ENCODE measurements at regions not wholly inside any gene's neighbourhood (a gene's known extent, or its start where the extent isn't known, plus 50 kb on each side); places are given as distances from the start of the nearest gene placed in this dataset.
"Not testable (repeated sequence)": the region's sequence is repeated elsewhere in the genome, so short reads cannot be mapped to it uniquely, and the experiment has no call there.

DNA sequence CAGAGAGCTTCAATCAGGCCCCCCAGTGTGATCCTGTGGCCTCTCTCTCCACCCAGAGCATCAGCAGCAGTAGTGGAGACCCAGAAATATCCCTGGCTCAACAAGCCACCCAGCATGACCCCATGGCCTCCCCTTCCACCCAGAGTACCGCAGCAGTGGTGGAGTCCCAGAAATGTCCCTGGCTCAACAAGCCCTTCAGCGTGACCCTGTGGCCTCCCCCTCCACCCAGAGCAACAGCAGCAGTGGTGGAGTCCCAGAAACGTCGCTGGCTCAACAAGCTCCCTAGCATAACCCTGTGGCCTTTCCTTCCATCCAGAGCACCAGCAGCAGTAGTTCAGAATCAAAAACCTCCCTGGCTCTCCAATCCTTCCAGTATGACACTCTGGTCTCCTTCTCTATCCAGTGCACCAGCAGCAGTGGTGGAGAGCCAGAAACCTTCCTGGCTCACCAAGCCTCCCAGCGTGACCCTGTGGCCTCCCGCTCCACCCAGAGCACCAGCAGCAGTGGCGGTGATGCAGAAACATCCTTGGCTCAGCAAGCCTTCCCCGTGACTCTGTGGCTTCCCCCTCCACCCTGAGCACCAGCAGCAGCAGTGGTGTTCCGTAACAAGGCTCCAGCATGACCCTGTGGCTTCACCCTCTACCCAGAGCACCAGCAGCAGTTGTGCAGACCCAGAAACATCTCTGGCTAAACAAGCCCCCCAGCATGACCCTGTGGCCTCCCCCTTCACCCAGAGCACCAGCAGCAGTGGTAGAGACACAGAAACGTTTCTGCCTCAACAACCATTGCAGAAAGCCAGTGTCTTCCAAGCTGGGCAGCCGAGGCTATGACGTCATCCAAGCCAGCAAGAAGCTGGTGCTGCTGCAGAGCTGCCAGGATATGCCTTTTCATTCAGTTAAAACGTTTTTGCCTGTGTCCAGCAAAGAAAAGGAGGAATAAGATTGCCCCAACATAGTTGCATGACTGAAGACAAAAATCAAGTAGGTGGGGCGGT is 61.3 kb upstream of the TAMM41 start:
- Histone ChIP-seq H3K4me2 (peak overlapping the region; percentile 58), H4K20me1 (no peaks in the 10 kb centered on the region), H3K9ac (no peak overlapping the region), H3K27ac (no peak overlapping the region), H3K4me3 (no peak overlapping the region), H3K4me1 (peaks cover 24% of the 10 kb centered on the region), H3K36me3 (no peaks in the 10 kb centered on the region), H3K27me3 (no peaks in the 10 kb centered on the region), H3K9me3 (no peaks in the 10 kb centered on the region)
- no peak for TF ChIP-seq Cebpa-rat (IDR thresholded peaks at IDR 0.05)

DNA sequence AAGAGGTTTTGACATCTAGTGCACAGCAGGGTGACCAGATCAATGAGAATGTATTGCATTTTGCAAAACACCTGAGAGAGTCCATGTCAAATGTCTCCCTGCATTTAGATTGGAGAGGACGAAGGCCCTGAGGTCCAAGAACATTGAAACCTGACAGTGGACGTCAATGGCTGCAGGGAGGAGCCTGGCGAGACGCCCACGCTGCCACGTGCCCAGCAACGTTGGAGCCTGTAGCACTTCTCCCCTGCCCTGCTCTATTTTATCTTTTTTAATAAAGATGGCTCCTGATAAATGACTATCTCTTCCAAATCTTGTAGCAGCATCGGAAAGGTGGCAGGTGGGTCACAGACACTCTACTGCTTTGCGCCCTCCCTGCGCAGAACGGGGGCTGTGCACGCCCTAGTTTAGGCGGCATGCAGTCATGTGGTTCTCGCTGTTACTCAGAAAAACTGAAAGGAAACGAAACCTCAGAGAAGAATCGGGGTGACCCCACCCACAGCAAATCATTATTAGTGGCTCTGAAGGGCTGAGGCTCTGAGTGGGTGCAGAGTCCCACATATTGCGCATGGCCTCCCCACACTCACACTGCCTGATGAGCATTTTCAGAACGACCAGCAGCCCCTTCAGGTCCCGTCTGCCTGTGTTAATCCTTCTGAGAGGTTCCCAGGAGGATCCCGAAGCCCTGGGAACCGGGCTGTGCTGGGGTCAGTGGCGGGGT is 62.5 kb upstream of the TAMM41 start:
- Histone ChIP-seq H3K4me2 (no peak overlapping the region), H4K20me1 (no peaks in the 10 kb centered on the region), H3K27ac (no peak overlapping the region), H3K36me3 (no peaks in the 10 kb centered on the region), H3K4me3 (no peak overlapping the region), H3K9ac (no peak overlapping the region), H3K4me1 (peaks cover 12% of the 10 kb centered on the region), H3K27me3 (no peaks in the 10 kb centered on the region), H3K9me3 (no peaks in the 10 kb centered on the region)
- TF ChIP-seq Cebpa-rat (IDR thresholded peaks at IDR 0.05) = no peak

DNA sequence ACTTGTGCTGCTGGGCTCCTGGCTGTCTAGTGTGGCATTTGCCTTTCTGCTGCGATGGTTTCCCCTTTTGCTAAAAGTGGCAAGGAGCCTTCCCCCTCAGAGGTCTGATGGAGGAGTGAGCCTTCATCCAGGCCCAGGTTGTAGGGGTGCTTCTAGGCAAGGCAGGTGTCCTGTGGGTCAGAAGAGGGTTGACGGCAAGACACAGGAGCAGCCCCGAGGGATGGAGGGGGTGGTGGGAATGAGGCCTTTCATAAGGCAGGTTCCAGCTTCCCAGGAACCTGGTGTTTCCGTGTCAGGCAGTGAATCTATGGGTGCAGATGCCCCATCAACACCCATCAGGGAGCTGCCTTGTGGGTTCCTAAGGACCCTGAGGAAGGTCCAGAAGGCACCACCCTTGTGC is 63.0 kb upstream of the TAMM41 start:
- H3K9me3 ChIP-seq = no peaks in the 10 kb centered on the region
- TF ChIP-seq Cebpa-rat (IDR thresholded peaks at IDR 0.05) = no peak
- no peak overlapping the region for H3K4me3 ChIP-seq

DNA sequence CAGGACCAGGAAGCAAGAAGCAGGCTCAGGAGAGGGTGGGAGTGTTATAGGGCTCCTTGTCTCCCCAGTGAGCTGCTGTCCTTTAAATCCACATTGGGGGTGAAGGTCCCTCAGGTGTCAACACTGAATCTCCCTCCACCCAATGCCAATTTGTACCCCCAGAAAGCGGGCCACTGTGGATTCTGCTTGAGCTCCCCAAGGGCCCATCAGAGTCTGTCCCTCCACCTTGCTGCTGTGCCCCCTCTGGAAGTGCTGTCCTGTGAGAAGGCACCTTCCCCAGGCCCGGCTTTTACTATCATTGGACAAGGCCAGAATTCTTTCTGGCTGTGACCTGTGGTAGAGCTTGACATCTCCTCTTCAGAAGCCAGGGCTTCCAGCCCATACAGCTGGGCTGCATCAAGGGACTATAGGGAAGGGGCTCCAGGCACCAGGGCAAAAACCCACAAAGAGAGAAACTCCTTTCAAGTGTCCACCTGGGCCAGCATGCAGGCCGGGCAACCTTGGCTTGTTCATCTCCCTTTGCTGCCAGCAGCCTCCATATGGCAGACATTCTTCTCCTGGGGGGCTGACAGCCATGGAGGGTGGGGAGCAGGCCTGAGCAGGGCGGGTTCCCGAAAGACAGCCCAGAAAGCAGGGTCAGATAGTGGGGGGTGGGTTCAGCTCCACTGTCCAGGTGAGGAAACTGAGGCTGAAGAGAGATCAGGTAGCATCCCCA is 63.7 kb upstream of the TAMM41 start:
- not testable (repeated sequence) for H3K9me3 ChIP-seq, H3K4me3 ChIP-seq, H3K27ac ChIP-seq, H4K20me1 ChIP-seq, H3K9ac ChIP-seq, H3K27me3 ChIP-seq, H3K4me2 ChIP-seq, H3K36me3 ChIP-seq
- H3K4me1 ChIP-seq = peaks cover 11% of the 10 kb centered on the region

More for the DNA sequence above, 63.0 kb upstream of the TAMM41 start:
- Histone ChIP-seq H3K36me3 (no peaks in the 10 kb centered on the region), H3K27me3 (no peaks in the 10 kb centered on the region), H4K20me1 (no peaks in the 10 kb centered on the region), H3K27ac (no peak overlapping the region), H3K4me2 (no peak overlapping the region), H3K4me1 (peaks cover 11% of the 10 kb centered on the region), H3K9ac (no peak overlapping the region)

DNA sequence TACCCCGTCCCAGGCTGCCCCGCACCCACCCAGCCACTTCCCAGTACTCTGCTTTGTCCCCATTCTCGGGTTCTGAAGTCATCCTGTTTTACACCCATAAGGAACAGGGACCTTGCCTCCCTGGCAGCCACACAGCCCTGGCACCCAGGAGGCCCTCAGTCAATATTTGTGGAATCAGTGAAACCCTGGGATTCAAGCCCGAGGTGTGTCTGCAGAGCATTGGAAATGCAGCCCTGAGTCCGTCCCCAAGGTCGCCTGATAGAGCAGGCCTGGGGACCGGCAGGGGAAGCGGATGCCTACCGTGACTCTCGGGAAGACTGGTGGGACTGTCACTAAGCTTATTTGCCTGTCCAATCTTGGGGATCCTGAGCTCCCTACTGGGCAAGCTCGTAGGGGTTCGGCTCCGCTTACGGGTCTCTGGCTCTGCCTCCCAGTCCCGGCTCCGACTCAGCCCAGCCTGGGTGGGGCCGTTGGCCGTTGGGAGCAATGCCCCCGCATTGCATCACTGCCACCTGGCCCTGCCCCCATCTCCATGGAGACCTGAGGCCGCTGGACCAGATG is 64.4 kb upstream of the TAMM41 start:
- Histone ChIP-seq H3K9me3 (no peaks in the 10 kb centered on the region), H3K4me1 (peaks cover 11% of the 10 kb centered on the region), H3K27me3 (no peaks in the 10 kb centered on the region), H3K4me2 (no peak overlapping the region), H4K20me1 (no peaks in the 10 kb centered on the region), H3K4me3 (no peak overlapping the region), H3K36me3 (no peaks in the 10 kb centered on the region), H3K27ac (no peak overlapping the region), H3K9ac (no peak overlapping the region)
- no peak for TF ChIP-seq Cebpa-rat (IDR thresholded peaks at IDR 0.05)

DNA sequence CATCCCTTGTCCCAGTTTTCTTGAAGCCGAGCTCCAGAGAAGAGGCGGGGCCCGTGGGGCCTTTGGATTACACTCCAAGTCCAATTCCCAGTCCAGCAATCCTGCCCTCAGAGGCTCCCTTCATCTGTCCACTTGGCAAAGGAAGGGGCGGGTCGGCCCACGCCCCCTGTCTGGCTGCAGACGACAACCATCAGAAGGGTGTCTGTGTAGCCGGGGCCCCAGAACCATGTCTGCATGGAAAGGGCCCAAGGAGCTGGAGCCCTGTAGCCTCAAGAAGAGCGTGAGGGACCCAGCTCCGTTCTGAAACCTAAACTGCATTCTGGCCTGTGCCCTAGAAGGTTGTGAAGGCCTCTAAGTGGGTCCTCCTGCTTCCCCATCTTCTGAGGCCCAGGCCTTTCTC is 65.2 kb upstream of the TAMM41 start:
- H3K9ac ChIP-seq, H3K4me2 ChIP-seq, H3K27ac ChIP-seq, H3K36me3 ChIP-seq, H3K9me3 ChIP-seq, H3K4me3 ChIP-seq, H4K20me1 ChIP-seq, H3K27me3 ChIP-seq: not testable (repeated sequence)
- H3K4me1 ChIP-seq = peaks cover 11% of the 10 kb centered on the region

DNA sequence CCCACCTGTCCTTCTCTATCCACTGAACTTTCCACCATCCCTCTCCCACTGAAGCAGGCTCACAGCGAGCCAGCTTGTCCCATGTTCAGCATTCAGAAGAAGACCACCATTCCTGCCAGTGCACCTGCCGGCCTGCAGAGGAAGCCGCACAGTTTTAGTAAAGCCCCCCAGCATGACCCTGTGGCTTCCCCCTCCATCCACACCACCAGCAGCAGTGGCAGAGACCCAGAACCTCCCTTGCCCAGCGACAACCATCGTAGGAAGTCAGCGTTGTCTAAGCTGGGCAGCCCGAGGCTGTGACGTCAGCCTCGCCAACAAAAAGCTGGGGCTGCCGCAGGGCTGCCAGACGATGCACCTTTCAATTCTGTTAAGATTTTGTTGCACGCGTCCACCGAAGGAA is 66.6 kb upstream of the TAMM41 start:
- Histone ChIP-seq H3K4me1 (peaks cover 2% of the 10 kb centered on the region), H3K36me3 (no peaks in the 10 kb centered on the region), H3K4me2 (no peak overlapping the region), H3K9me3 (peaks cover 7% of the 10 kb centered on the region; the same call in 1 of the 2 replicates), H3K9ac (no peak overlapping the region), H4K20me1 (no peaks in the 10 kb centered on the region), H3K27me3 (no peaks in the 10 kb centered on the region), H3K27ac (no peak overlapping the region), H3K4me3 (no peak overlapping the region)
- TF ChIP-seq Cebpa-rat (IDR thresholded peaks at IDR 0.05) = no peak

DNA sequence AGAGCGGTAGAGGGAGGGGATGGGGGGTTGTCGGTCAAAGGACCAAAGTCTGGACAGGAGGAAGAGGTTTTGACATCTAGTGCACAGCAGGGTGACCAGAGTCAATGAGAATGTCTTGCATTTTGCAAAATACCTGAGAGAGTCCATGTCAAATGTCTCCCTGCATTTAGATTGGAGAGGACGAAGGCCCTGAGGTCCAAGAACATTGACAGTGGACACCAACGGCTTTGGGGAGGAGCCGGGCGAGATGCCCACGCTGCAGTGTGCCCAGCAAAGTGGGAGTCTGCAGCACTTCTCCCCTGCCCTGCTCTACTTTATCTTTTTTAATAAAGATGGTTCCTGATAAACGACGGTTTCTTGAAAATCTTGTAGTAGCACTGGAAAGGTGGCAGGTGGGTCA is 67.4 kb upstream of the TAMM41 start:
- H3K4me2 ChIP-seq = no peak overlapping the region
- H4K20me1 ChIP-seq = no peaks in the 10 kb centered on the region
- no peak overlapping the region for H3K4me3 ChIP-seq
- H3K4me1 ChIP-seq = no peaks in the 10 kb centered on the region
- no peak overlapping the region for H3K9ac ChIP-seq
- H3K27me3 ChIP-seq = no peaks in the 10 kb centered on the region
- no peak overlapping the region for H3K27ac ChIP-seq
- no peak for TF ChIP-seq Cebpa-rat (IDR thresholded peaks at IDR 0.05)
- H3K36me3 ChIP-seq = no peaks in the 10 kb centered on the region
- peaks cover 9% of the 10 kb centered on the region; the same call in 1 of the 2 replicates for H3K9me3 ChIP-seq

DNA sequence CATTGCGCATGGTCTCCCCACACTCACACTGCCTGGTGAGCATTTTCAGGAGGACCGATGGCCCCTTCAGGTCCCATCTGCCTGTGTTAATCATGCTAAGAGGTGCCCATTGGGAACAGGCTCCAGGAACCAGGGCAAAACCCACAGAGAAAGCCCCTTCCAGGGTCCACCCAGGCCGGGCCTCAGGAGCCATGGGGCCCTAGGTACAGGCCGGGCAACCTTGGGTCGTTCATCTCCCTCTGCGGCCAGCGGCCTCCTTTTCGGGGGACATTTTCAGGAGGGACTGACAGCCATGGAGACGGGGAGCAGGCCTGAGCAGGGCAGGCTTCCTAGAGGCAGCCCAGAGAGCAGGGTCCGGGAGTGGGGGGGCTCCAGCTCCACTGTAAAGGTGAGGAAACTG is 68.0 kb upstream of the TAMM41 start:
- TF ChIP-seq Cebpa-rat (IDR thresholded peaks at IDR 0.05) = no peak
- H3K27me3 ChIP-seq = no peaks in the 10 kb centered on the region
- H3K36me3 ChIP-seq = no peaks in the 10 kb centered on the region
- peaks cover 9% of the 10 kb centered on the region; the same call in 1 of the 2 replicates for H3K9me3 ChIP-seq
- no peaks in the 10 kb centered on the region for H3K4me1 ChIP-seq
- no peak overlapping the region for H3K9ac ChIP-seq
- H3K4me2 ChIP-seq = no peak overlapping the region
- H4K20me1 ChIP-seq = no peaks in the 10 kb centered on the region
- H3K27ac ChIP-seq = no peak overlapping the region
- H3K4me3 ChIP-seq = no peak overlapping the region

Measured in BLaER1 (cell line).